Spleen (tissue), 11 donors: ENCODE measurements at regions not wholly inside any gene's neighbourhood (a gene's known extent, or its start where the extent isn't known, plus 50 kb on each side); places are given as distances from the start of the nearest gene placed in this dataset.

Experiments used
- DNase-seq: peaks from one replicate; pipeline ENCODE4 v3.0.0-alpha.2; 2020
- H3K27ac ChIP-seq, 8 donors: fragments of 200-600 bp; sonication (generic) in 7 of 8; 1 replicate in 4 of 8; 2 replicates in 4 of 8; pipeline versions ENCODE4 v1.5.0 to v1.8.0; 2016 to 2021; ENCODE audit warnings: inconsistent platforms in 4 of 8, mild to moderate bottlenecking in 4 of 8, moderate library complexity in 1 of 8
- H3K27me3 ChIP-seq, 7 donors: fragments of 200-600 bp; sonication (generic) in 6 of 7; replicated peaks in 1 of 7; 1 replicate in 4 of 7; 2 replicates in 3 of 7; pipeline versions ENCODE4 v1.5.0 to v1.8.0; 2016 to 2021; ENCODE audit warnings: inconsistent platforms in 3 of 7, mild to moderate bottlenecking in 1 of 7
- H3K36me3 ChIP-seq, 6 donors: fragments of 200-600 bp; sonication (generic) in 5 of 6; 1 replicate in 4 of 6; 2 replicates in 2 of 6; pipeline versions ENCODE4 v1.5.0 to v1.8.0; 2016 to 2021; ENCODE audit warnings: inconsistent platforms in 2 of 6
- H3K4me1 ChIP-seq, 6 donors: fragments of 200-600 bp; sonication (generic) in 5 of 6; 1 replicate in 3 of 6; 2 replicates in 3 of 6; pipeline versions ENCODE4 v1.5.0 to v1.8.0; 2016 to 2021; ENCODE audit warnings: inconsistent platforms in 3 of 6
- H3K4me3 ChIP-seq, 8 donors: fragments of 200-600 bp; sonication (generic) in 7 of 8; 1 replicate in 4 of 8; 2 replicates in 4 of 8; pipeline versions ENCODE4 v1.5.0 to v1.8.0; 2016 to 2021; ENCODE audit warnings: inconsistent platforms in 4 of 8, mild to moderate bottlenecking in 4 of 8, moderate library complexity in 2 of 8
- H3K9me3 ChIP-seq, 8 donors: fragments of 200-600 bp; sonication (generic) in 7 of 8; 1 replicate in 4 of 8; 2 replicates in 4 of 8; pipeline versions ENCODE4 v1.5.0 to v1.8.0; 2016 to 2021; ENCODE audit warnings: inconsistent platforms in 4 of 8
- CTCF ChIP-seq, 11 experiments: fragments of 200-600 bp in 7 of 11; fragments of 450-650 bp in 4 of 11; sonication (generic) in 4 of 11; IDR thresholded peaks in 8 of 11; conservative IDR thresholded peaks in 3 of 11; 1 replicate in 7 of 11; 2 replicates in 4 of 11; pipeline versions ENCODE4 v1.4.0 to v1.8.0; 2016 to 2021; ENCODE audit warnings: antibody characterized with exemption in 11 of 11, inconsistent platforms in 4 of 11, mild to moderate bottlenecking in 1 of 11
- POLR2A ChIP-seq, 3 donors: fragments of 450-650 bp; IDR thresholded peaks; one replicate each; pipeline ENCODE4 v1.5.1; 2017; ENCODE audit warnings: antibody characterized with exemption in 3 of 3, mild to moderate bottlenecking in 1 of 3
- POLR2AphosphoS5 ChIP-seq, 3 donors: sonication (generic); formaldehyde crosslinking; IDR thresholded peaks; one replicate each; pipeline ENCODE4 v1.5.1; 2017; ENCODE audit warnings: antibody characterized with exemption in 3 of 3
- WGBS, 5 donors: extraction: QIAGEN DNeasy Blood & Tissue Kit in 3 of 5; methylation state at CpG; one replicate each; pipeline versions ENCODE4 v1.1.5 to v1.1.7; 2013 to 2018; 5-methylcytosine and 5-hydroxymethylcytosine counted together
- intact Hi-C: fragments of 100-400 bp; cut with DNase I; formaldehyde crosslinking; loops from one replicate; pipeline ENCODE4 v1.15.0; 2023; ENCODE audit warnings: low total_unique reads
- donor health status: healthy with polysubstance abuse.
- donor health status: DM: no; HTN: no; CAD: no; lungs with moderate emphysema.
- donor health status: DM: no; HTN: no; CAD: no.
- donor health status: Bipolar disorder and iron deficiency.
- donor health status: healthy.
- donor health status: DM: no; HTN: no; CAD: no.
- donor health status: DM: yes; HTN: yes; CAD: no.

GRCh38 chr6:48933136-48933535 is 529.9 kb downstream of the MMUT start:
- Histone ChIP-seq H3K9me3 (peaks cover 0 to 44% (median 27%) of the 10 kb centered on the region in 8 donors), H3K27me3 (no peaks in the 10 kb centered on the region), H3K4me3 (no peak overlapping the region), H3K4me1 (no peaks in the 10 kb centered on the region), H3K36me3 (no peaks in the 10 kb centered on the region), H3K27ac (no peak overlapping the region)
- DNase-seq: no peak
- intact Hi-C loops: no loop called here
- TF ChIP-seq CTCF (IDR thresholded peaks at IDR 0.05 in 8 of 11, conservative IDR thresholded peaks at IDR 0.05 in 3 of 11) (no peak), POLR2A (IDR thresholded peaks at IDR 0.05) (no peak), POLR2AphosphoS5 (IDR thresholded peaks at IDR 0.05) (no peak)

- H3K9me3 ChIP-seq: peaks cover 0 to 23% (median 2%) of the 10 kb centered on the region in 8 donors
- no peak for DNase-seq
- WGBS, 5 donors: 63 to 80% (median 69%) methylated on average over 2 of the region's 2 CpGs
- no peaks in the 10 kb centered on the region for H3K36me3 ChIP-seq
- H3K27ac ChIP-seq: no peak overlapping the region
- intact Hi-C loops: no loop called here
- H3K4me1 ChIP-seq: no peaks in the 10 kb centered on the region
- H3K27me3 ChIP-seq: no peaks in the 10 kb centered on the region
- H3K4me3 ChIP-seq: no peak overlapping the region
- TF ChIP-seq POLR2A (IDR thresholded peaks at IDR 0.05) (no peak), POLR2AphosphoS5 (IDR thresholded peaks at IDR 0.05) (no peak), CTCF (IDR thresholded peaks at IDR 0.05 in 8 of 11, conservative IDR thresholded peaks at IDR 0.05 in 3 of 11) (no peak)
These were observed 534.1 kb downstream of the MMUT start for GRCh38 chr6:48928937-48929336.

GRCh38 chr6:48922837-48923236 is 540.2 kb downstream of the MMUT start:
- peaks cover 0 to 16% (median 0%) of the 10 kb centered on the region in 8 donors for H3K9me3 ChIP-seq
- H3K27ac ChIP-seq: no peak overlapping the region
- H3K36me3 ChIP-seq: no peaks in the 10 kb centered on the region
- no peak for DNase-seq
- WGBS, 5 donors: 38 to 82% (median 63%) methylated on average over 2 of the region's 2 CpGs
- no peak overlapping the region for H3K4me3 ChIP-seq
- H3K27me3 ChIP-seq: no peaks in the 10 kb centered on the region
- no peaks in the 10 kb centered on the region for H3K4me1 ChIP-seq
- TF ChIP-seq POLR2A (IDR thresholded peaks at IDR 0.05) (no peak), CTCF (IDR thresholded peaks at IDR 0.05 in 8 of 11, conservative IDR thresholded peaks at IDR 0.05 in 3 of 11) (no peak)
- intact Hi-C loops: no loop called here

- H3K36me3 ChIP-seq: no peaks in the 10 kb centered on the region
- intact Hi-C loops: no loop called here
- H3K27me3 ChIP-seq: no peaks in the 10 kb centered on the region
- no peak overlapping the region for H3K27ac ChIP-seq
- DNase-seq: no peak
- no peak for TF ChIP-seq POLR2A (IDR thresholded peaks at IDR 0.05)
- TF ChIP-seq POLR2AphosphoS5 (IDR thresholded peaks at IDR 0.05): no peak
- no peak for TF ChIP-seq CTCF (IDR thresholded peaks at IDR 0.05 in 8 of 11, conservative IDR thresholded peaks at IDR 0.05 in 3 of 11)
- H3K9me3 ChIP-seq: peaks cover 0 to 17% (median 2%) of the 10 kb centered on the region in 8 donors
- H3K4me3 ChIP-seq: no peak overlapping the region
- no peaks in the 10 kb centered on the region for H3K4me1 ChIP-seq
These were observed 543.5 kb downstream of the MMUT start for GRCh38 chr6:48919555-48919954.
